ENCODE measurements at regions not wholly inside any gene's neighbourhood (a gene's known extent, or its start where the extent isn't known, plus 50 kb on each side); places are given as distances from the start of the nearest gene placed in this dataset.

- Mint-ChIP-seq H3K27me3 (ENCODE audit: low read depth) (peaks cover 3% of the 10 kb centered on the region), H3K9me3 (no peaks in the 10 kb centered on the region), H3K36me3 (ENCODE audit: low read depth) (no peaks in the 10 kb centered on the region), H3K4me1 (no peaks in the 10 kb centered on the region), H3K27ac (no peak overlapping the region), H3K4me3 (no peak overlapping the region)
- TF ChIP-seq, protein P1, sequence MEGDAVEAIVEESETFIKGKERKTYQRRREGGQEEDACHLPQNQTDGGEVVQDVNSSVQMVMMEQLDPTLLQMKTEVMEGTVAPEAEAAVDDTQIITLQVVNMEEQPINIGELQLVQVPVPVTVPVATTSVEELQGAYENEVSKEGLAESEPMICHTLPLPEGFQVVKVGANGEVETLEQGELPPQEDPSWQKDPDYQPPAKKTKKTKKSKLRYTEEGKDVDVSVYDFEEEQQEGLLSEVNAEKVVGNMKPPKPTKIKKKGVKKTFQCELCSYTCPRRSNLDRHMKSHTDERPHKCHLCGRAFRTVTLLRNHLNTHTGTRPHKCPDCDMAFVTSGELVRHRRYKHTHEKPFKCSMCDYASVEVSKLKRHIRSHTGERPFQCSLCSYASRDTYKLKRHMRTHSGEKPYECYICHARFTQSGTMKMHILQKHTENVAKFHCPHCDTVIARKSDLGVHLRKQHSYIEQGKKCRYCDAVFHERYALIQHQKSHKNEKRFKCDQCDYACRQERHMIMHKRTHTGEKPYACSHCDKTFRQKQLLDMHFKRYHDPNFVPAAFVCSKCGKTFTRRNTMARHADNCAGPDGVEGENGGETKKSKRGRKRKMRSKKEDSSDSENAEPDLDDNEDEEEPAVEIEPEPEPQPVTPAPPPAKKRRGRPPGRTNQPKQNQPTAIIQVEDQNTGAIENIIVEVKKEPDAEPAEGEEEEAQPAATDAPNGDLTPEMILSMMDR (IDR thresholded peaks at IDR 0.05; ENCODE audit: unreplicated experiment in 3 of 3): no peak
Observed at GRCh38 chr13:79859756-79860155, 378.8 kb downstream of the NDFIP2 start.

GRCh38 chr13:79853251-79853650, 372.3 kb downstream of the NDFIP2 start:
- Mint-ChIP-seq H3K9me3 (no peaks in the 10 kb centered on the region), H3K36me3 (ENCODE audit: low read depth) (no peaks in the 10 kb centered on the region)

GRCh38 chr13:79851318-79851717, 370.4 kb downstream of the NDFIP2 start:
- Mint-ChIP-seq H3K36me3 (ENCODE audit: low read depth) (no peaks in the 10 kb centered on the region), H3K9me3 (peaks cover 2% of the 10 kb centered on the region), H3K27me3 (ENCODE audit: low read depth) (no peaks in the 10 kb centered on the region), H3K4me3 (no peak overlapping the region), H3K4me1 (peaks cover 6% of the 10 kb centered on the region), H3K27ac (no peak overlapping the region)
- TF ChIP-seq, protein P1 (IDR thresholded peaks at IDR 0.05; ENCODE audit: unreplicated experiment in 3 of 3): no peak

More at GRCh38 chr13:79853251-79853650, 372.3 kb downstream of the NDFIP2 start:
- TF ChIP-seq, protein P1 (IDR thresholded peaks at IDR 0.05; ENCODE audit: unreplicated experiment in 3 of 3): no peak
- peak overlapping the region in 1 of 3 experiments; percentile 0 for H3K27ac Mint-ChIP-seq
- H3K27me3 Mint-ChIP-seq (ENCODE audit: low read depth): no peaks in the 10 kb centered on the region
- H3K4me1 Mint-ChIP-seq: peaks cover 6% of the 10 kb centered on the region
- H3K4me3 Mint-ChIP-seq: no peak overlapping the region

DNA sequence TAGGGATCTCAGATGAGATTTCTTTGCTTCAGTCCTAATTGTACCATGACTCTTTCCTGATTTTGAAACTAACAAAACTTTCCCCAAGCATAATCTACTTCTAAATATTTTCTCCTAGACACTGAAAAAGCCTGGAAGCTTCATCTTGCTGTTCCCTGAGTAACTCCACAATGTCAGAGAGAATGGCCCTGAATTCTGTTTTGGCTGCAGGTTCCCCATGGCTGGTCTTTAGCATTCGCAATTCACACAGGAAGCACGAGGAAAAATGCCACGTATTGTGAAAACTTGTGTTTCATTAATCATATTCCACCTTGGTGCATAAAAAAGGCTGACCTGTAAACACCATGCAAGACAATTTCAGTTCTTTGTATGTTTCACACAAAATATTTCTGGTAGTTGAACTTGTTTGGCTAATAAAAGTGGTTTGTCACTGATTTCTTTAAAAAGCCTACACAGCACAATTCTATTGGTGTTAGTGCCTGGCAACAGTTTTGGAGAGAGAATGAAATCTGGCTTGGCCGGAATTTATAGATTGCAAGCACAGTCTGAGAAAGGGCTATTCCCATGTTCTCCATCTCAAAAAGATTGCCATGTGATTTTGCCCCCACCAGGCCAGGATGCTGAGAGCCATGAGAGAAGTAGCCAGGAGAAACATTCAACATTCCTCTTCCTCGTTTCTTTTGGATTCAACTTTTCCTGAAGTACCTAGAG, 367.1 kb downstream of the NDFIP2 start:
- TF ChIP-seq, protein P1 (IDR thresholded peaks at IDR 0.05; ENCODE audit: unreplicated experiment in 3 of 3): no peak
- H3K27me3 Mint-ChIP-seq (ENCODE audit: low read depth): no peaks in the 10 kb centered on the region
- H3K4me1 Mint-ChIP-seq: peaks cover 6% of the 10 kb centered on the region
- no peak overlapping the region for H3K27ac Mint-ChIP-seq
- H3K9me3 Mint-ChIP-seq: peaks cover 7% of the 10 kb centered on the region
- H3K36me3 Mint-ChIP-seq (ENCODE audit: low read depth): no peaks in the 10 kb centered on the region
- H3K4me3 Mint-ChIP-seq: no peak overlapping the region

DNA sequence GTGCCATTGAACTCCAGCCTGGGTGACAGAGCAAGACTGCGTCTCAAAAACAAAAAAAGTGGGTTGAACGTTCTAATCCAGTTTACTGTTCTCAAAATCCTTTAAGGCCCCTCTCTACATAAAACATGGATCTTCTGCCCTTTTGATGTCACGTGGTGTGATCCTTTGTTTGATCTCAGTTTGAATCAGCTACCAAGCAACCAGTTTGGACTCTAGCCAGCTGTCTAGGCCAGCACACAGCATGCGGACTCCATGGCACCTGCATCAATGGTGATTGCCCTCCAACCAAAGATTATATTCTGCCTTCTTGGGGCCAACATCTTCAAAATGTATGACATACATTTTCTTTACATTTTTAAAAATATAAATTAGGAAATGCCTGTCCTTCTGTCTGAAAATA, 365.4 kb downstream of the NDFIP2 start:
- no peak overlapping the region for H3K27ac Mint-ChIP-seq
- no peaks in the 10 kb centered on the region for H3K27me3 Mint-ChIP-seq (ENCODE audit: low read depth)
- H3K4me3 Mint-ChIP-seq: no peak overlapping the region
- no peaks in the 10 kb centered on the region for H3K36me3 Mint-ChIP-seq (ENCODE audit: low read depth)
- TF ChIP-seq, protein P1 (IDR thresholded peaks at IDR 0.05; ENCODE audit: unreplicated experiment in 3 of 3): no peak
- peaks cover 7% of the 10 kb centered on the region for H3K9me3 Mint-ChIP-seq
- peaks cover 6% of the 10 kb centered on the region for H3K4me1 Mint-ChIP-seq

Measured in nephron (organoid).